Activated CD4-positive, alpha-beta T cell treated with anti-CD3 and anti-CD28 coated beads for 36 hours (primary cell): ENCODE measurements at regions not wholly inside any gene's neighbourhood (a gene's known extent, or its start where the extent isn't known, plus 50 kb on each side); places are given as distances from the start of the nearest gene placed in this dataset.

Experiments
- ATAC-seq: fragments of 200-7000 bp; cut with Tn5 transposase; one replicate; pipeline ENCODE4 v1.10.0; 2021; ENCODE audit warnings: mild to moderate bottlenecking, moderate library complexity
- CTCF ChIA-PET: fragments of 350-600 bp; sonication (Branson Sonifier 250); formaldehyde crosslinking; loops from one replicate; lab custom pipeline; 2021; ENCODE audit warnings: antibody characterized with exemption; lab: Charles Lee
- POLR2A ChIA-PET: fragments of 350-600 bp; sonication (Branson Sonifier 250); formaldehyde crosslinking; loops from one replicate; lab custom pipeline; 2021; ENCODE audit warnings: antibody characterized with exemption, inconsistent platforms; lab: Charles Lee
- DNase-seq: peaks from one replicate; pipeline ENCODE4 v3.0.0-alpha.2; 2020
- H3K27ac Mint-ChIP-seq: one replicate; pipeline ENCODE4 v1.8.0; 2021; ENCODE audit warnings: mixed read lengths
- H3K27me3 Mint-ChIP-seq: one replicate; pipeline ENCODE4 v1.8.0; 2021; ENCODE audit warnings: mixed read lengths
- H3K36me3 Mint-ChIP-seq: one replicate; pipeline ENCODE4 v1.8.0; 2021; ENCODE audit warnings: low read depth, mixed read lengths
- H3K4me1 Mint-ChIP-seq: one replicate; pipeline ENCODE4 v1.8.0; 2021; ENCODE audit warnings: mixed read lengths
- H3K4me3 Mint-ChIP-seq: one replicate; pipeline ENCODE4 v1.8.0; 2021; ENCODE audit warnings: mild to moderate bottlenecking, moderate library complexity, mixed read lengths
- H3K9me3 Mint-ChIP-seq: one replicate; pipeline ENCODE4 v1.8.0; 2021; ENCODE audit warnings: low read depth, mixed read lengths
- intact Hi-C, 2 experiments: fragments of 100-400 bp; cut with DNase I in 1 of 2; cut with micrococcal nuclease in 1 of 2; formaldehyde crosslinking; loops; one replicate each; pipeline versions ENCODE4 v1.14.2 to v1.15.1; 2022 to 2024; cut with DNase I, micrococcal nuclease

- POLR2A ChIA-PET: no interaction called here
- H3K27ac Mint-ChIP-seq: no peak overlapping the region
- CTCF ChIA-PET: no interaction called here
These were observed 104.9 kb upstream of the ZNF536 start for GRCh38 chr19:30267332-30267731.

GRCh38 chr19:30268601-30269000, 103.6 kb upstream of the ZNF536 start:
- CTCF ChIA-PET: no interaction called here
- Mint-ChIP-seq H3K27ac (no peak overlapping the region), H3K27me3 (peaks cover 22% of the 10 kb centered on the region), H3K36me3 (no peaks in the 10 kb centered on the region), H3K4me3 (no peak overlapping the region), H3K9me3 (peaks cover 8% of the 10 kb centered on the region), H3K4me1 (no peaks in the 10 kb centered on the region)
- intact Hi-C loops: no loop called here
- no peak for DNase-seq
- POLR2A ChIA-PET: no interaction called here
- ATAC-seq: no peak

More at GRCh38 chr19:30267332-30267731, 104.9 kb upstream of the ZNF536 start:
- DNase-seq (no peak), ATAC-seq (no peak)
- Mint-ChIP-seq H3K4me3 (no peak overlapping the region), H3K9me3 (peaks cover under 1% of the 10 kb centered on the region), H3K27me3 (peaks cover 24% of the 10 kb centered on the region), H3K4me1 (no peaks in the 10 kb centered on the region), H3K36me3 (no peaks in the 10 kb centered on the region)
- intact Hi-C loops: no loop called here

GRCh38 chr19:30269638-30270037, 102.5 kb upstream of the ZNF536 start:
- intact Hi-C loops: no loop called here
- DNase-seq (no peak), ATAC-seq (no peak)
- ChIA-PET CTCF (interaction anchor here (0.8 kb wide), 1 partner anchor 19 kb away, joined by 4 read pairs; no protein-coding TSS in a partner anchor), POLR2A (no interaction called here)
- Mint-ChIP-seq H3K4me3 (no peak overlapping the region), H3K9me3 (peaks cover 9% of the 10 kb centered on the region), H3K27ac (no peak overlapping the region), H3K36me3 (no peaks in the 10 kb centered on the region), H3K27me3 (peaks cover 20% of the 10 kb centered on the region), H3K4me1 (no peaks in the 10 kb centered on the region)

- H3K36me3 Mint-ChIP-seq: no peaks in the 10 kb centered on the region
- H3K27me3 Mint-ChIP-seq: peaks cover 14% of the 10 kb centered on the region
- H3K4me3 Mint-ChIP-seq: no peak overlapping the region
- intact Hi-C loops: no loop called here
- ChIA-PET CTCF (interaction anchor here (0.6 kb wide), 1 partner anchor 373 kb away, joined by 5 read pairs; no protein-coding TSS in a partner anchor), POLR2A (no interaction called here)
- no peak for ATAC-seq
- H3K4me1 Mint-ChIP-seq: no peaks in the 10 kb centered on the region
- peaks cover 9% of the 10 kb centered on the region for H3K9me3 Mint-ChIP-seq
- DNase-seq: no peak
- H3K27ac Mint-ChIP-seq: no peak overlapping the region
These were observed 100.4 kb upstream of the ZNF536 start for GRCh38 chr19:30271816-30272215.

- Mint-ChIP-seq H3K9me3 (peaks cover 9% of the 10 kb centered on the region), H3K4me3 (no peak overlapping the region), H3K27me3 (peaks cover 13% of the 10 kb centered on the region), H3K27ac (no peak overlapping the region), H3K4me1 (no peaks in the 10 kb centered on the region), H3K36me3 (no peaks in the 10 kb centered on the region)
- ATAC-seq (no peak), DNase-seq (no peak)
- CTCF ChIA-PET: interaction anchor here (0.7 kb wide), 1 partner anchor 1169 kb away, joined by 3 read pairs; no protein-coding TSS in a partner anchor
- intact Hi-C loops: no loop called here
- POLR2A ChIA-PET: interaction anchor here (0.7 kb wide), 1 partner anchor 35 kb away, joined by 8 read pairs; no protein-coding TSS in a partner anchor
These were observed 99.6 kb upstream of the ZNF536 start for GRCh38 chr19:30272554-30272953.

GRCh38 chr19:30273184-30273583, 99.0 kb upstream of the ZNF536 start:
- Mint-ChIP-seq H3K4me1 (no peaks in the 10 kb centered on the region), H3K27me3 (peaks cover 13% of the 10 kb centered on the region), H3K9me3 (peaks cover 9% of the 10 kb centered on the region), H3K27ac (no peak overlapping the region), H3K4me3 (no peak overlapping the region), H3K36me3 (no peaks in the 10 kb centered on the region)
- intact Hi-C loops: no loop called here
- ChIA-PET CTCF (no interaction called here), POLR2A (no interaction called here)
- ATAC-seq: no peak
- DNase-seq: no peak

GRCh38 chr19:30274987-30275386, 97.2 kb upstream of the ZNF536 start:
- no peak for DNase-seq
- Mint-ChIP-seq H3K4me1 (no peaks in the 10 kb centered on the region), H3K9me3 (peaks cover 9% of the 10 kb centered on the region), H3K4me3 (no peak overlapping the region), H3K27ac (no peak overlapping the region), H3K36me3 (no peaks in the 10 kb centered on the region), H3K27me3 (peaks cover 11% of the 10 kb centered on the region)
- intact Hi-C loops: no loop called here
- ChIA-PET POLR2A (no interaction called here), CTCF (interaction anchor here (0.7 kb wide), 1 partner anchor 496 kb away, joined by 3 read pairs; no protein-coding TSS in a partner anchor)
- no peak for ATAC-seq

- ATAC-seq: no peak
- no peaks in the 10 kb centered on the region for H3K4me1 Mint-ChIP-seq
- ChIA-PET POLR2A (no interaction called here), CTCF (interaction anchor here (0.7 kb wide), 2 partner anchors 11 to 117 kb away, joined by 3 to 4 read pairs; no protein-coding TSS in a partner anchor)
- H3K9me3 Mint-ChIP-seq: peaks cover 9% of the 10 kb centered on the region
- H3K4me3 Mint-ChIP-seq: no peak overlapping the region
- no peak overlapping the region for H3K27ac Mint-ChIP-seq
- H3K36me3 Mint-ChIP-seq: no peaks in the 10 kb centered on the region
- peaks cover 7% of the 10 kb centered on the region for H3K27me3 Mint-ChIP-seq
- DNase-seq: no peak
- intact Hi-C loops: no loop called here
These were observed 95.9 kb upstream of the ZNF536 start for GRCh38 chr19:30276011-30276882.

- Mint-ChIP-seq H3K9me3 (peaks cover 9% of the 10 kb centered on the region), H3K27ac (no peak overlapping the region), H3K27me3 (peaks cover 3% of the 10 kb centered on the region), H3K4me3 (no peak overlapping the region), H3K36me3 (no peaks in the 10 kb centered on the region), H3K4me1 (no peaks in the 10 kb centered on the region)
- ATAC-seq (no peak), DNase-seq (no peak)
- intact Hi-C loops: no loop called here
- ChIA-PET CTCF (interaction anchor here (0.7 kb wide), 1 partner anchor 117 kb away, joined by 4 read pairs; no protein-coding TSS in a partner anchor), POLR2A (no interaction called here)
These were observed 95.3 kb upstream of the ZNF536 start for GRCh38 chr19:30276883-30277280.

- peaks cover 5% of the 10 kb centered on the region for H3K9me3 Mint-ChIP-seq
- DNase-seq: no peak
- no peaks in the 10 kb centered on the region for H3K4me1 Mint-ChIP-seq
- H3K4me3 Mint-ChIP-seq: no peak overlapping the region
- intact Hi-C loops: no loop called here
- H3K27ac Mint-ChIP-seq: no peak overlapping the region
- no peak for ATAC-seq
- no peaks in the 10 kb centered on the region for H3K36me3 Mint-ChIP-seq
- ChIA-PET CTCF (interaction anchor here (0.6 kb wide), 1 partner anchor 388 kb away, joined by 4 read pairs; no protein-coding TSS in a partner anchor), POLR2A (no interaction called here)
- H3K27me3 Mint-ChIP-seq: peaks cover 2% of the 10 kb centered on the region
These were observed 94.0 kb upstream of the ZNF536 start for GRCh38 chr19:30277941-30278881.

GRCh38 chr19:30278882-30279254, 93.3 kb upstream of the ZNF536 start:
- no peak for DNase-seq
- Mint-ChIP-seq H3K27ac (no peak overlapping the region), H3K4me3 (no peak overlapping the region), H3K27me3 (peaks cover 4% of the 10 kb centered on the region), H3K9me3 (no peaks in the 10 kb centered on the region), H3K36me3 (no peaks in the 10 kb centered on the region), H3K4me1 (no peaks in the 10 kb centered on the region)
- no peak for ATAC-seq
- intact Hi-C loops: no loop called here
- ChIA-PET CTCF (no interaction called here), POLR2A (no interaction called here)
